GM18505 (cell line): ENCODE measurements at regions not wholly inside any gene's neighbourhood (a gene's known extent, or its start where the extent isn't known, plus 50 kb on each side); places are given as distances from the start of the nearest gene placed in this dataset.
A peak's percentile ranks its signal among the peaks of the same experiment; 100 is the strongest.

Experiments
- ATAC-seq: cut with Tn5 transposase; IDR thresholded peaks from one replicate; pipeline ENCODE4 v1.9.1; 2021; ENCODE audit not compliant: unreplicated experiment
- POLR2A ChIP-seq: IDR thresholded peaks from 4 replicates; pipeline ENCODE4 v1.6.1; 2011; ENCODE audit warnings: borderline replicate concordance; ENCODE audit not compliant: insufficient read depth, insufficient read length; ENCODE audit errors: extremely low read depth

DNA sequence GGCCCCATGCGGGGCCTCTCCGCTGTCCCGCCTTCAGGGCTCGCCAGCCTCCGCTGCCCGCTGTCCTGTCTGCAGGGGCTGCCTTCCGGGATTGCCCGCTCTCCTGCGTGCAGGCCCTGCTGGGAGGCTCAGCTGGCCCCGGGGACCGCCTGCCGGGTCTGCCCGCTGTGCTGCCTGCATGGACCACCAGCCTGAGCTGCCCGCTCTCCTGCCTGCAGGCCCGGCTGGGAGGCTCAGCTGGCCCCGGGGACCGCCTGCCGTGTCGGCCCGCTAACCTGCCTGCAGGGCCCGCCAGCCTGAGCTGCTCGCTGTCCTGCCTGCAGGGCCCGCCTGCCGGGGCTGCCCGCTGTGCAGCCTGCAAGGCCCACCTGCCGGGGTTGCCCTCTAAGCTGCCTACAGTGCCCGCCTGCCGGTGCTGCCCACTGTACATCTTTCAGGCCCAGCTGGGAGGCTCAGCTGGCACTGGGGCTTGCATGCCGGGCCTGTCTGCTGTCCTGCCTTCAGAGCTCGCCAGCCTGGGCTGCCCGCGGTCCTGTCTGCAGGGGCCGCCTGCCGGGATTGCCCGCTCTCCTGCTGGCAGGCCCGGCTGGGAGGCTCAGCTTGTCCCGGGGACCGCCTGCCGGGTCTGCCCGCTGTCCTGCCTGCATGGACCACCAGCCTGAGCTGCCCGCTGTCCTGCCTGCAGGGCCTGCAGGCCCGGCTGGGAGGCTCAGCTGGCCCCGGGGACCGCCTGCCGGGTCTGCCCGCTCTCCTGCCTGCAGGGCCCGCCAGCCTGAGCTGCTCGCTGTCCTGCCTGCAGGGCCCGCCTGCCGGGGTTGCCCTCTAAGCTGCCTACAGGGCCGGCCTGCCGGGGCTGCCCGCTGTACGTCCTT, 165.1 kb downstream of the GLRX3 start:
- ATAC-seq, result peak; percentile 70
- no peak for TF ChIP-seq POLR2A

DNA sequence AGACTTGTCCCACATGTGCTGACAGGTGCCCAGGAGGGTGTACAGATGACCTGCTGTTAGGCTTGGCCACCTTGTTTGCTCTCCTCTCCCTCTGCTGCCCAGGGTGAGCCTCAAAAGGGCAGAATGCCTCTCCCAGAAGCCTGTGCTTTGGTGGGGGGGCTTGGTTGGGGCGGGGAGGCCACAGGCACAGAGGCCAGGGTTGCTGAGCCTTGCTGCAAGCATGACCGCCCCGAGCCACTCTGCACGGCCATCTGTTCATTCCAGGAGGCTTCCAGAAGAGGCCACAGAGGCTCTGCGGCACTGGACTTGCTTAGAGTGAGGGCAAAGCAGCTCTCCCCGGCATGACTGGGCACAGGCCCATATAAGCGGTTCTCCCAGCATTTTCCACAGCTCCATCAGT, 190.8 kb downstream of the GLRX3 start:
- ATAC-seq, result no peak

DNA sequence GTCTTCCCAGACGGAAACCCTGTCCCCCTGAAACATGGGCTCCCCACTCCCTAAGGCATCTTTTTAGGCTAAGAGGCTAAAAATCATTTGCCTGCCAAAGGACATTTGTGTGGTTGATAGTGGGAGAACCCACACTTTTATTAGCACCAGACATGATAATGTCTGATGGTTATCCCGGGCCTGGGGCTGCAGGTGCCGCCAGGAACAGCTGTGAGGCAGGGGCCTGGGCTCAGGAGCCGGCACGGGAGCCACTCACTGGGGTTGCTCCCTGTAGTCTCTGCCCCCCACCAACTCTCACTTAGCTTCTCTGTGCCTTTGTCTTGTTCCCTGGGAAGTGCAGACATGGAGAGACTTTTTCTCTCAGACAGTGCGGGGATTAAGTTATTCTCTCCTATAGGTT, 193.6 kb downstream of the GLRX3 start:
- no peak for ATAC-seq
- no peak for TF ChIP-seq POLR2A

More for the DNA sequence above, 190.8 kb downstream of the GLRX3 start:
- TF ChIP-seq POLR2A, result no peak

DNA sequence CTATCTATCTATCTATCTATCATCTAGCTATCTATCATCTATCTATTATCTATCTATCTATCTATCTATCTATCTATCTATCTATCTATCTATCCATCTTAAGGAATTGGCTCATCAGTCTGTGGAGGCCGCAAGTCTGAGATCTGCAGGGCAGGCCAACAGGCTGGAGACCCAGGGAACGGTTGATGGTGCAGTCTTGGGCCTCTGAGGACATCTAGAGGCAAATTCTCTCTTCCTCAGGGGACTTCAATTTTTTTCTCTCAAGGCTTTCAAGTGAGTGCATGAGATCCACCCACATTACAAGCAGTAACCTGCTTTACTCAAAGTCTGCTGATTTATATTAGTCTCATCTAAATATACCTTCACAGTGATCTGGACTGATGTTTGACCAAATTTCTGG, 197.0 kb downstream of the GLRX3 start:
- no peak for ATAC-seq

DNA sequence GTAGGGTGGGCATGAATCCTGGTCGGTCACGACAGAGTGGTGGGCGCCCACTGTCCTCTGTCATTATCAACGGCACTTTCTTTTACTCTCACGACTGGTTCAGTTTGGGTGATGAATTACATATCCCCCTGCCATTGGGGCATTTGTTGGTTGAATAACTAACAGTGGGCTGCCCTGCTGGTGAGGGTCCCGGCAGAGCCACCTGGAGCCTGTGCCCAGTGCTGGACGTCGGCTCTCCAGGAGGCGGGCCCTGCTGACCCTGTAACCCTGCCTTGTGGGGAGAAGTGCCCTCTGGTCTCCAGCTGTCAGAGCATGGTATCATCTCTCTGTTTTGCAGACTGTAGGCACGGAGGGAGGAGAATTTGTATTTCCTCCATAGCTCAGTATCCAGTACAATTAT, 199.1 kb downstream of the GLRX3 start:
- no peak for TF ChIP-seq POLR2A
- ATAC-seq, result no peak

More for the DNA sequence above, 197.0 kb downstream of the GLRX3 start:
- no peak for TF ChIP-seq POLR2A

DNA sequence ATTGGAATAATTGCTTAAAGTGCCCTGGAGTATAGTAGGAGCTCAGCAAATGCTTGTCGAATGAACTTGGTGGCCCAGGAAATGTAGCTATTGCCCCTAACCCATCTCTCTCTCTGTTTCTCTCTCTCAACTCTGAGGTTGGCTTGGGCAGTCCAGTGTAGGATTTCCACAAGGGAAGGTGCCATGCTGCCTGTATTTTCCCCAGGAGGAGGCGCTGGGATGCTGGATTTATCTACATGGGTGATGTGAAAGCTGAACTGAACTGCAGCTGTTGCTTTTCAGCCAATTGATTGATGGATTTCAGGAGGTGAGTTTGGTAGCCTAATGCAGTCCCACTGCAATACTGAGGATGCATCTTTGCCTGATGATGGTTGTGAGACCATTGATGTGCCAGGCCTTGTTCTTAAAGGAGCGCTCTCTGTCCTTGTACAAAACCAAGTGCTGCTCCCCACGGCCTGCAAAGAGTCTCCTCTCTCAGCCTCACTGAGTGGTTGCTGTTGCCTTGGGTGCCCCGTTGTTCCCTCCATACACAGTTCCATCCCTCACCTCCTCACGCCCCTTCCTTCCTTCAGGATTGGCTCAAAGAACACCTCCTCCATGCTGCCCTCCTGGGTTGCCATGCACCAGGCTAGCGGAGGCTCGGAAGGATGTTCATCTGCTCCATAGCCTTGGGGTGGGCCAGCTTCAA, 200.6 kb downstream of the GLRX3 start:
- TF ChIP-seq POLR2A, result no peak

DNA sequence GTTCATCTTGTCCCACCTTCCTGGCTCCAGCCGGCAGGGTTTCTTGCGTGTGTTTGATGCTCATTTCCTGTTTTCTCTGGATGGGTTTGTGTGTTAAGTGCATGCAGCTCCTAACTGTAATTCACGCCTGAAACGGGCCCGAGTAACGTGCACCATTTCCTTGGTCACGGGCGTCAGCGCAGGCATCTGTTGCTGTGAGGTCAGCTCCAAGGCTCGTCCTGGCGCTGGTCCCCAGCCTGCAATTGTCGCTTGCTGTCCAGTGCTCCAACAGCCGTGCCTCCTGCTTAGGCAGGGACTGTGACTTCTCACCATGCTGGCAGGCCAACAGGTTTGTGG, 201.1 kb downstream of the GLRX3 start:
- no peak for TF ChIP-seq POLR2A
- no peak for ATAC-seq

More for the DNA sequence above, 200.6 kb downstream of the GLRX3 start:
- ATAC-seq, result no peak

DNA sequence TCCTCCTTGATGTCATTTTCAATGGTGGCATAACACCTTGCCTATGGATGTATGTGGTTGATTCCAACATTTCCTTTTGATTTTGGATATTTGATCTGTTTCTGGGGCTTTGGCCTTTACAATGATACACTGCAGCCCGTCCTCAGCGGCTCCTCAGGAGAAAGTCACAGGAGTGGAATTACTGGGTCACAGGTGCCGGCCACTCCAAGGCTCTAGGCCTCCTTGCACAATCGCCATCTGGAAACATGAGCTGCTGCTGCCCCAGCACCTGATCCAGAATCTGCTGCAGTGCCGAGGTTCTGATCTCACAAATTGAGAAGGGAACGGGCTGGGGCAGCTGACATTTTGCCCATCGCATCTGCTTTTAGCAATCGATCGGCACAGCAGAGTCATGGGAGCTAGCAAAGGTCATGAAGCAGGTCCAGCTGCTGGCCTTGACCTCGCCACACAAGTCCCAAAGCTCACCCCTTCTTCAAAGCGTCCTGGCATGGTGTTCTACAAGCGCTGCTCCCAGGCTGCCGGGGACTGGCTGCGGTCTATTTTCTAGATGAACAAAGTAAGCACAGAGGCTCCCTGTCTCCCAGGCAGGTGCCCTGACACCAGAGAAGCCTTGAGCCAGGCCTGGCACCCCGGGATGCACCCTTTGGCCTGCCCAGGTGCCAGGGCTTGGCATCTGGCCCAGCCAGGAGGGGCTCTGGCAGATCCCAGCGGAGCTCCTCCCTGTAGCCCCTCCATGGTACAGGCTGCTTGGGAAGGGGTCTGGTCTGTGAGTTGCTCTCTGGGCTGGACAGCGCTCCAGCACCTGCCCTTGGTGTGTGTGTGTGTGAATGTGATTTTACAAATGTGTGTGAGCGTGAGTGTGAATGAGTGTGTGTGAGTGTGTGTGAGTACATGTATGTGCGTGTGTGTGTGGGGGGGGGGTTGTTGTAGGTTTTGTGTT, 201.8 kb downstream of the GLRX3 start:
- TF ChIP-seq POLR2A, result no peak
- no peak for ATAC-seq

DNA sequence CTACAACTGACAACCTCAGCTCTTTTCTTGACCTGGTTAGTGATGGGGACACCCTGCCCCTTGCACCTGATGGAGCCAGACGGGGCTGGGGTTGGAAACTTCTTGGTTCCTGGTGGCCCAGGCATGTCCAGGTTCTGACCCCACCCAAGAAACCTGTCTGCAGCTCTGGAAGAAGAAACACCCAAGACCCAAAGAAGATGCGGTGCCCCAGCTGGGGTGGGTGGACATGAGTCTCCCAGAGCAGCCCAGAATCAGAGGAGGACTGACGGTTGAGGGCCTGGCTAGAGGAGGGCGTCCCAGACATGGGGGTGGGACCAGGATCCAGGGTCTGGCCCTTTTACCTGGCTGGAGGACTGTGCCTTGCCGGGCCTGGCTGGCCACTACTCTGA, 202.4 kb downstream of the GLRX3 start:
- no peak for ATAC-seq
- TF ChIP-seq POLR2A, result no peak

DNA sequence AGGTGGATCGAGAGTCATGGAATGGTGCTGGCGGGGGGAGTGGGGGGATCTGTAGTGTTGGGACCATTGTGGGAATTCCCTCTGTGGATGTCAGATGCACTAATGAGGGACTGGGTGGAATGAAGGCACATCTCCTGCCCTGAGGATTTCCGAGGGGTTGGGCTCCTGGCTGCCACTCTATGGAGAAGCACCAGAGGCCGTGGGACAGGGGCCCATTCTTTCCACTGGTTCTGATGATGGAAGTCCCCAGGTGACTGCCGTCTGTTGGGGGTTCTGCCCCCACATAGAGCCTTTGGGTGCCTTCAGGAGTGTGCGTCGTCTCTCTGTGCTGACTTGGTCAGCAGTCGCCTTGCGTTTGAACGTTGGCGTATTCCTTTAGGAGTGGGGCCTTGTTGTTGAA, 202.9 kb downstream of the GLRX3 start:
- ATAC-seq, result no peak
- TF ChIP-seq POLR2A, result no peak

DNA sequence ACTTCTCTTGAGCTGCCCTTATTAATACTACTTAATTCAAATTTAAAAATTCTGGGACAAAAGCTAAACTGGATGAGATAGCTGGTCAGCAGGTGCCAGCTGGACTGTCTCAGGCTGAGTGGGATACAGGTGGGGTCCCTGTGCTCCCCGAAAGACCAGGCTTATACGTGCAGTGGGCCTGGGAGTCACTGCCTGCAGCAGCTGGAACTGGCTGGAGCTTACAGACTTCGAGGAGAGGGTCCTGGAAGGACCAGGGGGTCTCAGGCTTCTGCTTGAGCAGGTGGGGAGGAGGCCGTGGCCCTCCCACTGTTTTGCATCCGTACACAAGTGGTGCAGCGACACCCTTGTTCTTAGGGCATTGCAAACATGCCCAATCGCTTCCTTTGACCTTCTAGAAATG, 203.7 kb downstream of the GLRX3 start:
- ATAC-seq, result no peak
- no peak for TF ChIP-seq POLR2A

DNA sequence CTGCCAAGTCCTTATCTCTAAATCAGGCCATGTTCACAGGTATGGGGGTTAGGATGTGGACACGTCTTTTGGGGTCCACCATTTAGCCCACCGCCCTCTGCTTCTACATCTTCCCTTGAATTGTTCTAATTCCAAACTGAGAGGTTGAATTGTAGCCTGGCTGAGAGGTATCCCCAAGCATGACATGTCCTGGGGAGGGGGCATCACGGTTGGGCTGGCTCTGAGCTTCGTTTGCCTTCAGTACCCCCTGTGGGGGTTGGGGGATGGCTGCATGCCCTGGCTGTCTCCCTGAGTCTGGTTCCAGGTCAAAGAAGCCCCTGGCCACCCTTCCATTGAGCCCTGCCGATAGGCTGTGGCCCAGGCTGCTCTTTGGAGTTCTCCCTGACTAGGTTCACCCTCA, 204.6 kb downstream of the GLRX3 start:
- no peak for TF ChIP-seq POLR2A
- ATAC-seq, result no peak

DNA sequence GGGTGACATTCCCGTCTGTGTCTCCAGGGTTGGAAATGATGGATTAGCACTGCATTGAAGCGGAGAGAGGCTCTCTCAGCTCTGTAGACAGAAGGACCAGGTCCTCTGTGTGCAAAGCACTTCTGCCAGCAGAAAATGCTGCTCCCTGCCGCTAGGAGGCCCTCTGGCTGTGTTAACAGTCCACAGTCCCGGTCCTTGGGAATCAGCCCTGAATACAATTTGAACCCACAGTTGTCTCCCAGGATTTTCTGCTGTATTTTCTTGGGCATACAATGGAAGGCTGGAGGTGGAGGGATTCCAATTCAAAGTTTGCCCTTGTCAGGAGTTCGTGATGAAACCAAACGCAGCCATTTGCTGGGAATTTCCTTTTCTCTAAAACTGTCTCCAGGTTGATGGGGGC, 205.2 kb downstream of the GLRX3 start:
- ATAC-seq, result no peak
- no peak for TF ChIP-seq POLR2A
